GM23248 (cell line): ENCODE measurements at regions not wholly inside any gene's neighbourhood (a gene's known extent, or its start where the extent isn't known, plus 50 kb on each side); places are given as distances from the start of the nearest gene placed in this dataset.

ENCODE experiments used
- EZH2 ChIP-seq: fragments of 200-600 bp; sonication (generic); IDR thresholded peaks from 2 replicates; pipeline ENCODE4 v1.6.1; 2018; ENCODE audit warnings: antibody characterized with exemption, mild to moderate bottlenecking; ENCODE audit not compliant: insufficient read depth, poor library complexity, severe bottlenecking
- EZH2phosphoT487 ChIP-seq: fragments of 200-600 bp; sonication (generic); IDR thresholded peaks from 2 replicates; pipeline ENCODE4 v1.6.1; 2018; ENCODE audit warnings: antibody characterized with exemption, moderate library complexity, mild to moderate bottlenecking, low read depth; ENCODE audit not compliant: insufficient read depth

DNA sequence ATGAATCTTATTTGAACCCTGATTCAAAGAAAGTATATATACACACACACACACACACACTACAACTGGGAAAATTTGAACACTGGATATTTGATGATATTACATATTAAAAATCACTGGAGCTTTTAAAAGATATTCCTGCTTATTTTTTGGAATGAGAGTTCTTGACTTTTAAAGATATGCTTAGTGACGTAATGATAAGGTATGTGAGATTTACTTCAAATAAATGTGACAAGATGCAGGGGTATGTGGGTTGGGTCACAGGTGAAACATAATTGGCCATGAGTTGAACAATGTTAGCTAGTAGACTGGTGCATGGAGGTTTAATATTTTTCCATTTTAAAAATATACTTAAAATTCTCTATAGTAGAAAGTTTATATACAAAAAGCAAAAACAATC is 258.6 kb downstream of the CBLN4 start:
- TF ChIP-seq EZH2 (no peak), EZH2phosphoT487 (no peak)
